HG03469 (cell line): ENCODE measurements at regions not wholly inside any gene's neighbourhood (a gene's known extent, or its start where the extent isn't known, plus 50 kb on each side); places are given as distances from the start of the nearest gene placed in this dataset.
"Not testable (repeated sequence)": the region's sequence is repeated elsewhere in the genome, so short reads cannot be mapped to it uniquely, and the experiment has no call there.

Experiments
- ATAC-seq: cut with Tn5 transposase; IDR thresholded peaks from one replicate; pipeline ENCODE4 v1.9.1; 2021; ENCODE audit warnings: mild to moderate bottlenecking, moderate library complexity, moderate number of reproducible peaks; ENCODE audit not compliant: unreplicated experiment

DNA sequence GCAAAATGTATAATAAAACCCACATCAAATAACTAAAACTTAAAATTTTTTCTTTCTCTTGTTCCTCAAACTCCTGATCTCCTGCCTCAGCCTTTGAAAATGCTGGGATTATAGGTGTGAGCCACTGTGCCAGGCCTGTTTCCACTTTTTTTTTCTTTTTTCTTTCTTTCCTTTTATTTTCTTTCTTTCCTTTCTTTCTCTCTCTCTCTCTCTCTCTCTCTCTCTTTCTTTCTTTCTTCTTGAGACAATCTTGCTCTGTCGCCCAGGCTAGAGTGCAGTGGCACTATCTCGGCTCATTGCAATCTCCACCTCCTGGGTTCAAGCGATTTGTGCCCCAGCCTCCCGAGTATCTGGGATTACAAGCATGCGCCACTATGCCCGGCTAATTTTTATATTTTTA, 164.6 kb downstream of the OR2B2 start:
- no peak for ATAC-seq

DNA sequence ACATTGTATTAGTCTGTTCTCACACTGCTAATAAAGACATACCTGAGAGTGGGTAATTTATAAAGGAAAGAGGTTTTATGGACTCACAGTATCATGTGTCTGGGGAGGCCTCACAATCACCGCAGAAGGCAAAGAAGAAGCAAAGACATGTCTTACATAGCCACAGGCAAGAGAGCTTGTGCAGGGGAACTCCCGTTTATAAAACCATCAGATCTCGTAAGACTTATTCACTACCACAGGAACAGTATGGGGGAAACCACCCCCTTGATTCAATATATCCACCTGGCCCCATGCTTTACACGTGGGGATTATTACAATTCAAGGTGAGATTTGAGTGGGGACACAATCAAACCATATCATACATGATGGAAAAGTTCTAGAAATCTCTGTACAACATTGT, 165.3 kb downstream of the OR2B2 start:
- not testable (repeated sequence) for ATAC-seq

- ATAC-seq = no peak
Measured at GRCh38 chr6:27743787-27744186, 168.4 kb downstream of the OR2B2 start.

- ATAC-seq = no peak
Measured at GRCh38 chr6:27742833-27743573, 169.2 kb downstream of the OR2B2 start.

DNA sequence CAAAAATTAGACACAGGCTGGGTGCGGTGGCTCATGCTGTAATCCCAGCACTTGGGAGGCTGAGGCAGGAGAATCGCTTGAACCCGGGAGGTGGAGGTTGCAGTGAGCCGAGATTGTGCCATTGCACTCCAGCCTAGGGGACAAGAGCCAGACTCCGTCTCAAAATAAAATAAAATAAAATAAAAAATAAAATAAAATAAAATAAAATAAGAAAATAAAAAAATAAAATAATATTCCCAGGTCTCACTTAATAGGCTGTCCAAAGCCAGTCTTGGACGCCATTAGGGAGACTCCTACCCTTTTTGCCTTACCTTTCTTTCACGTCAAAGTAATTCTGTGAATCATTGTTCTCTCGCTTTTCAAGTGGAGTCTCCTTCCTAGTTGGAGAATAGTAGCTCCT, 172.3 kb downstream of the OR2B2 start:
- not testable (repeated sequence) for ATAC-seq

- no peak for ATAC-seq
Measured at GRCh38 chr6:27736686-27737085, 175.5 kb downstream of the OR2B2 start.

- no peak for ATAC-seq
Measured at GRCh38 chr6:27728442-27728841, 183.8 kb downstream of the OR2B2 start.

DNA sequence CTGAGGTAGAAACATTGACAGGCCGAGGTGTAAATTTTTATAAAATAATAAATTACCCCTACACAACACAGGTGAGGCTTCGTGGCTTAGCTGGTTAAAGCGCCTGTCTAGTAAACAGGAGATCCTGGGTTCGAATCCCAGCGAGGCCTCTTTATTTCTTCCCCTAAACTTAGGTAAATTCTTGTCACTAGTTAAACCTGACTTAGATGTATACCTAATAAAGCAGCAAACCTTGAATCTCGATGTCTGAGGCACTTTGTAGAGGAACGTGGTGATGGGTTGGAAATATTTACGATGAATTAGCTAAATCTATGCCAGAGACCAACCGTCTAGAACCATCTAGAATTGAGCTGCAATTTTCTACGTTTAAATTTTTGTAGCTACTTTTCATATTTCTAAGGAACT, 185.6 kb downstream of the OR2B2 start:
- no peak for ATAC-seq

- ATAC-seq = no peak
Measured at GRCh38 chr6:27720607-27721580, 191.3 kb downstream of the OR2B2 start.

DNA sequence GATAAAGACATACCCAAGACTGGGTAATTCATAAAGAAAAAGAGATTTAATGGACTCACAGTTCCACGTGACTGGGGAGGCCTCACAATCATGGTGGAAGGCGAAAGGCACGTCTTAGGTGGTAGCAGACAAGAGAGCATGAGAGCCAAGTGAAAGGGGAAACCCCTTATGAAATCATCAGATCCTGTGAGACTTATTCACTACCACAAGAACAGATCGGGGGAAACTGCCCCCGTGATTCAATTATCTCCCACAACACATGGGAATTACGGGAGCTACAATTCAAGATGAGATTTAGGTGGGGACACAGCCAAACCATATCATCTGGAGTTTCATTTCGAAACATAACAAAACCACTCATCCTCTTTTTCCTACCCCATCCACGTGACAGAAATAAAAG, 193.2 kb downstream of the OR2B2 start:
- not testable (repeated sequence) for ATAC-seq

GRCh38 chr6:27706431-27706830, 205.8 kb downstream of the OR2B2 start:
- no peak for ATAC-seq

GRCh38 chr6:27700337-27700736, 211.9 kb downstream of the OR2B2 start:
- ATAC-seq = no peak

DNA sequence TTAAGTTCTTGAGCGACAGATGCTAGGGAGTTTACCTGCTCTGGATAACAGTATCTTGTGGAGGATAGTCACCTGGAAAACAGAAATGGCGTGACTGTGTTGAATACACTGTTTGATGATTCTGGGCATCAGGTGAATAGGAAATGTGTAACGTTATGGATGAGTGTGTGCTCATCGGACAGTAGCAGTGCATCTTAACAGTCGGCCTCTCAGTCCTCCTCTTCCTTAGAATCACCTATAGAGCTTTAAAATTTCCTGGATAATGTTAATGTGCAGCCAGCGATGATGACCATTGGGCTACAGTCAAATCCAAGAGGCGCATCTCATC, 217.7 kb downstream of the OR2B2 start:
- no peak for ATAC-seq

- no peak for ATAC-seq
Measured at GRCh38 chr6:27693766-27694546, 218.2 kb downstream of the OR2B2 start.

DNA sequence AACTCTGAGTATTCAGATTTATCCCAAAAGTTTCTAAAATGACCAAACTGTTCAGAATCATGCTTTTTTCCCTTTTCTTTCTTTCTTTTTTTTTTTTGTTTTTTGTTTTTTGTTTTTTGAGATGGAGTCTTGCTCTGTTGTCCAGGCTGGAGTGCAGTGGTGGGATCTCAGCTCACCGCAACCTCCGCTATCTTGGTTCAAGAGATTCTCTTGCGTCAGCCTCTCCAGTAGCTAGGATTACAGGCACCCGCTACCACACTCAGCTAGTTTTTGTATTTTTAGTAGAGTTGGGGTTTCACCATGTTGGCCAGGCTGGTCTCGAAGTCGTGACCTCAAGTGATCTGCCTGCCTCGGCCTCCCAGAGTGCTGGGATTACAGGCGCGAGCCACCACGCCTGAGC, 219.2 kb upstream of the ZNF184 start:
- ATAC-seq = not testable (repeated sequence)

- peak; percentile 47 for ATAC-seq
Measured at GRCh38 chr6:27688014-27688586, 215.2 kb upstream of the ZNF184 start.

- peak; percentile 40 for ATAC-seq
Measured at GRCh38 chr6:27687154-27688013, 214.5 kb upstream of the ZNF184 start.

- ATAC-seq = no peak
Measured at GRCh38 chr6:27685279-27685678, 212.4 kb upstream of the ZNF184 start.

GRCh38 chr6:27684264-27685211, 211.6 kb upstream of the ZNF184 start:
- no peak for ATAC-seq
